ENCODE measurements at regions not wholly inside any gene's neighbourhood (a gene's known extent, or its start where the extent isn't known, plus 50 kb on each side); places are given as distances from the start of the nearest gene placed in this dataset.

GRCh38 chr5:109931049-109931780 lies 241.5 kb downstream of the MAN2A1 start:
- no peak for TF ChIP-seq EZH2 (IDR thresholded peaks at IDR 0.05; ENCODE audit: borderline replicate concordance, control insufficient read depth, low read depth, low read length)
- TF ChIP-seq ESRRA (IDR thresholded peaks at IDR 0.05; ENCODE audit: low read length) = no peak
- TF ChIP-seq SMC3 (IDR thresholded peaks at IDR 0.05; ENCODE audit: borderline replicate concordance, low read length) = no peak
- TF ChIP-seq MAX (IDR thresholded peaks at IDR 0.05; ENCODE audit: low read depth, low read length) = no peak
- TF ChIP-seq, protein P1, sequence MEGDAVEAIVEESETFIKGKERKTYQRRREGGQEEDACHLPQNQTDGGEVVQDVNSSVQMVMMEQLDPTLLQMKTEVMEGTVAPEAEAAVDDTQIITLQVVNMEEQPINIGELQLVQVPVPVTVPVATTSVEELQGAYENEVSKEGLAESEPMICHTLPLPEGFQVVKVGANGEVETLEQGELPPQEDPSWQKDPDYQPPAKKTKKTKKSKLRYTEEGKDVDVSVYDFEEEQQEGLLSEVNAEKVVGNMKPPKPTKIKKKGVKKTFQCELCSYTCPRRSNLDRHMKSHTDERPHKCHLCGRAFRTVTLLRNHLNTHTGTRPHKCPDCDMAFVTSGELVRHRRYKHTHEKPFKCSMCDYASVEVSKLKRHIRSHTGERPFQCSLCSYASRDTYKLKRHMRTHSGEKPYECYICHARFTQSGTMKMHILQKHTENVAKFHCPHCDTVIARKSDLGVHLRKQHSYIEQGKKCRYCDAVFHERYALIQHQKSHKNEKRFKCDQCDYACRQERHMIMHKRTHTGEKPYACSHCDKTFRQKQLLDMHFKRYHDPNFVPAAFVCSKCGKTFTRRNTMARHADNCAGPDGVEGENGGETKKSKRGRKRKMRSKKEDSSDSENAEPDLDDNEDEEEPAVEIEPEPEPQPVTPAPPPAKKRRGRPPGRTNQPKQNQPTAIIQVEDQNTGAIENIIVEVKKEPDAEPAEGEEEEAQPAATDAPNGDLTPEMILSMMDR (IDR thresholded peaks at IDR 0.05 in 2 of 3, conservative IDR thresholded peaks at IDR 0.05 in 1 of 3; ENCODE audit: control insufficient read depth in 2 of 3, extremely low read depth in 1 of 3, insufficient read depth in 1 of 3, low read depth in 3 of 3, low read length in 3 of 3) = no peak

Measured in GM12878 (cell line).